ENCODE measurements at regions not wholly inside any gene's neighbourhood (a gene's known extent, or its start where the extent isn't known, plus 50 kb on each side); places are given as distances from the start of the nearest gene placed in this dataset.

GRCh38 chr10:78720091-78720490, 348.7 kb upstream of the ZMIZ1 start:
- no peak for FAIRE-seq

GRCh38 chr10:78721231-78721630, 347.5 kb upstream of the ZMIZ1 start:
- H3K9me3 ChIP-seq: no peaks in the 10 kb centered on the region
- no peaks in the 10 kb centered on the region for H3K27me3 ChIP-seq
- intact Hi-C loops (cut with DNase I): no loop called here
- FAIRE-seq (no peak), ATAC-seq (no peak), DNase-seq (no peak)
- WGBS, 2 donors: 81% methylated on average over 1 of the region's 1 CpG
- H3K36me3 ChIP-seq: no peaks in the 10 kb centered on the region
- H3K4me1 ChIP-seq: no peaks in the 10 kb centered on the region
- no peak overlapping the region for H3K27ac ChIP-seq
- TF ChIP-seq CTCF (IDR thresholded peaks at IDR 0.05): no peak
- no peak overlapping the region for H3K4me3 ChIP-seq

More at GRCh38 chr10:78720091-78720490, 348.7 kb upstream of the ZMIZ1 start:
- H3K27me3 ChIP-seq: no peaks in the 10 kb centered on the region
- ATAC-seq (no peak), DNase-seq (no peak)
- H3K36me3 ChIP-seq: no peaks in the 10 kb centered on the region
- intact Hi-C loops (cut with DNase I): no loop called here
- WGBS, 2 donors: 77 to 97% methylated on average over 6 of the region's 6 CpGs
- H3K4me1 ChIP-seq: no peaks in the 10 kb centered on the region
- no peak overlapping the region for H3K4me3 ChIP-seq
- no peaks in the 10 kb centered on the region for H3K9me3 ChIP-seq
- no peak for TF ChIP-seq CTCF (IDR thresholded peaks at IDR 0.05)
- H3K27ac ChIP-seq: no peak overlapping the region

GRCh38 chr10:78724846-78725245, 343.9 kb upstream of the ZMIZ1 start:
- intact Hi-C loops (cut with DNase I): no loop called here
- Histone ChIP-seq H3K4me3 (no peak overlapping the region), H3K36me3 (no peaks in the 10 kb centered on the region), H3K27me3 (no peaks in the 10 kb centered on the region), H3K4me1 (no peaks in the 10 kb centered on the region), H3K27ac (no peak overlapping the region), H3K9me3 (no peaks in the 10 kb centered on the region)
- DNase-seq: no peak
- WGBS, 2 donors: 96 to 97% methylated on average over 4 of the region's 4 CpGs
- no peak for ATAC-seq
- no peak for FAIRE-seq
- no peak for TF ChIP-seq CTCF (IDR thresholded peaks at IDR 0.05)

GRCh38 chr10:78726171-78726570, 342.6 kb upstream of the ZMIZ1 start:
- no peak overlapping the region for H3K27ac ChIP-seq
- no peaks in the 10 kb centered on the region for H3K36me3 ChIP-seq
- FAIRE-seq (no peak), ATAC-seq (no peak), DNase-seq (no peak)
- H3K27me3 ChIP-seq: no peaks in the 10 kb centered on the region
- no peak for TF ChIP-seq CTCF (IDR thresholded peaks at IDR 0.05)
- 94 to 96% methylated on average over 3 of the region's 3 CpGs for WGBS, 2 donors
- H3K4me1 ChIP-seq: no peaks in the 10 kb centered on the region
- no peak overlapping the region for H3K4me3 ChIP-seq
- intact Hi-C loops (cut with DNase I): no loop called here
- no peaks in the 10 kb centered on the region for H3K9me3 ChIP-seq

GRCh38 chr10:78727251-78727650, 341.5 kb upstream of the ZMIZ1 start:
- H3K4me1 ChIP-seq: no peaks in the 10 kb centered on the region
- ATAC-seq (no peak), FAIRE-seq (no peak), DNase-seq (no peak)
- WGBS, 2 donors: 95% methylated on average over 2 of the region's 2 CpGs
- no peak overlapping the region for H3K27ac ChIP-seq
- intact Hi-C loops (cut with DNase I): no loop called here
- H3K9me3 ChIP-seq: no peaks in the 10 kb centered on the region
- no peak for TF ChIP-seq CTCF (IDR thresholded peaks at IDR 0.05)
- no peaks in the 10 kb centered on the region for H3K27me3 ChIP-seq
- no peaks in the 10 kb centered on the region for H3K36me3 ChIP-seq
- H3K4me3 ChIP-seq: no peak overlapping the region

All from pancreas (tissue), 10 donors.